Ishikawa (cell line): ENCODE measurements at regions not wholly inside any gene's neighbourhood (a gene's known extent, or its start where the extent isn't known, plus 50 kb on each side); places are given as distances from the start of the nearest gene placed in this dataset.

Experiments
- CEBPB ChIP-seq: IDR thresholded peaks from 2 replicates; pipeline ENCODE4 v1.6.1; 2012
- CREB1 ChIP-seq: IDR thresholded peaks from 2 replicates; pipeline ENCODE4 v1.6.1; 2012; ENCODE audit warnings: low read depth
- EGR1 ChIP-seq: IDR thresholded peaks from 2 replicates; pipeline ENCODE4 v1.6.1; 2012
- EP300 ChIP-seq: IDR thresholded peaks from 2 replicates; pipeline ENCODE4 v1.6.1; 2012; ENCODE audit warnings: borderline replicate concordance
- FOXM1 ChIP-seq: IDR thresholded peaks from 2 replicates; pipeline ENCODE4 v1.6.1; 2012; ENCODE audit warnings: low read depth, borderline replicate concordance
- MAX ChIP-seq: IDR thresholded peaks from 2 replicates; pipeline ENCODE4 v1.6.1; 2012
- NFIC ChIP-seq: IDR thresholded peaks from 2 replicates; pipeline ENCODE4 v1.6.1; 2012
- RAD21 ChIP-seq: IDR thresholded peaks from 2 replicates; pipeline ENCODE4 v1.6.1; 2012; ENCODE audit warnings: low read depth
- TAF1 ChIP-seq: IDR thresholded peaks from 2 replicates; pipeline ENCODE4 v1.6.1; 2012; ENCODE audit warnings: low read depth, mild to moderate bottlenecking
- TCF12 ChIP-seq: IDR thresholded peaks from 2 replicates; pipeline ENCODE4 v1.6.1; 2012; ENCODE audit warnings: low read depth
- TEAD4 ChIP-seq: IDR thresholded peaks from 2 replicates; pipeline ENCODE4 v1.6.1; 2012
- USF1 ChIP-seq: IDR thresholded peaks from 2 replicates; pipeline ENCODE4 v1.6.1; 2012
- YY1 ChIP-seq: IDR thresholded peaks from 2 replicates; pipeline ENCODE4 v1.6.1; 2012; ENCODE audit warnings: low read depth
- ZBTB7A ChIP-seq: IDR thresholded peaks from 2 replicates; pipeline ENCODE4 v1.6.1; 2012; ENCODE audit warnings: low read depth
- TF ChIP-seq, protein P1 (sequence below): IDR thresholded peaks from 2 replicates; pipeline ENCODE4 v1.6.1; 2012; ENCODE audit warnings: low read depth, mild to moderate bottlenecking

- TF ChIP-seq YY1 (no peak), TEAD4 (no peak), TCF12 (no peak), TAF1 (no peak), CREB1 (no peak), USF1 (no peak), NFIC (no peak), FOXM1 (no peak), MAX (peak; percentile 47; the same call in 1 of the 2 replicates), EP300 (no peak), CEBPB (no peak), ZBTB7A (no peak), RAD21 (0 out of 2 replicates have a peak, but pooled peaks have one; percentile 8)
- TF ChIP-seq, protein P1, sequence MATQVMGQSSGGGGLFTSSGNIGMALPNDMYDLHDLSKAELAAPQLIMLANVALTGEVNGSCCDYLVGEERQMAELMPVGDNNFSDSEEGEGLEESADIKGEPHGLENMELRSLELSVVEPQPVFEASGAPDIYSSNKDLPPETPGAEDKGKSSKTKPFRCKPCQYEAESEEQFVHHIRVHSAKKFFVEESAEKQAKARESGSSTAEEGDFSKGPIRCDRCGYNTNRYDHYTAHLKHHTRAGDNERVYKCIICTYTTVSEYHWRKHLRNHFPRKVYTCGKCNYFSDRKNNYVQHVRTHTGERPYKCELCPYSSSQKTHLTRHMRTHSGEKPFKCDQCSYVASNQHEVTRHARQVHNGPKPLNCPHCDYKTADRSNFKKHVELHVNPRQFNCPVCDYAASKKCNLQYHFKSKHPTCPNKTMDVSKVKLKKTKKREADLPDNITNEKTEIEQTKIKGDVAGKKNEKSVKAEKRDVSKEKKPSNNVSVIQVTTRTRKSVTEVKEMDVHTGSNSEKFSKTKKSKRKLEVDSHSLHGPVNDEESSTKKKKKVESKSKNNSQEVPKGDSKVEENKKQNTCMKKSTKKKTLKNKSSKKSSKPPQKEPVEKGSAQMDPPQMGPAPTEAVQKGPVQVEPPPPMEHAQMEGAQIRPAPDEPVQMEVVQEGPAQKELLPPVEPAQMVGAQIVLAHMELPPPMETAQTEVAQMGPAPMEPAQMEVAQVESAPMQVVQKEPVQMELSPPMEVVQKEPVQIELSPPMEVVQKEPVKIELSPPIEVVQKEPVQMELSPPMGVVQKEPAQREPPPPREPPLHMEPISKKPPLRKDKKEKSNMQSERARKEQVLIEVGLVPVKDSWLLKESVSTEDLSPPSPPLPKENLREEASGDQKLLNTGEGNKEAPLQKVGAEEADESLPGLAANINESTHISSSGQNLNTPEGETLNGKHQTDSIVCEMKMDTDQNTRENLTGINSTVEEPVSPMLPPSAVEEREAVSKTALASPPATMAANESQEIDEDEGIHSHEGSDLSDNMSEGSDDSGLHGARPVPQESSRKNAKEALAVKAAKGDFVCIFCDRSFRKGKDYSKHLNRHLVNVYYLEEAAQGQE, result peak; percentile 94
Measured at GRCh38 chr2:136582628-136583205, 182.6 kb upstream of the THSD7B start.

DNA sequence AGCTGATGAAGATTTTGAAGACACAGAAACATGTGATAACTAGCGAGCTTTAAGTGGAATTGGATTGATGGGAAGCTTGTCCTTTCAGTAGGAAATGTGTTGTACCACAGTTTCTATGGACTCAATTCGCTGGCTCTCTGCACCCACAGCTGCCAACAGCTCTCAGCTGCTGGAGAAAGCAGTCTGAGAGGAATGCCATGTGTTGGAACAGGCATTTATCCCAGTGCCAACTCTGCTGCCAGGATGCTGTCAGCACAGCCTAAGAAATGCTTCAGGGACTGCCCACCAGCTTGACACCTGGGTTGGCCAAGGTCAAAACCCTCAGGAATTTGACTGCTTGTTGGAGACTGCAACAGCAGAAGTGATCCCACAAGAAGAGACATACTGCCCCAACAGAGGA lies 193.0 kb upstream of the THSD7B start:
- no peak for TF ChIP-seq TCF12
- TF ChIP-seq FOXM1, result no peak
- TF ChIP-seq USF1, result no peak
- no peak for TF ChIP-seq RAD21
- TF ChIP-seq MAX, result no peak
- no peak for TF ChIP-seq TEAD4
- no peak for TF ChIP-seq YY1
- TF ChIP-seq, protein P1, result no peak
- TF ChIP-seq ZBTB7A, result no peak
- no peak for TF ChIP-seq EP300
- TF ChIP-seq NFIC, result no peak
- no peak for TF ChIP-seq EGR1
- TF ChIP-seq TAF1, result no peak
- TF ChIP-seq CEBPB, result no peak
- no peak for TF ChIP-seq CREB1

DNA sequence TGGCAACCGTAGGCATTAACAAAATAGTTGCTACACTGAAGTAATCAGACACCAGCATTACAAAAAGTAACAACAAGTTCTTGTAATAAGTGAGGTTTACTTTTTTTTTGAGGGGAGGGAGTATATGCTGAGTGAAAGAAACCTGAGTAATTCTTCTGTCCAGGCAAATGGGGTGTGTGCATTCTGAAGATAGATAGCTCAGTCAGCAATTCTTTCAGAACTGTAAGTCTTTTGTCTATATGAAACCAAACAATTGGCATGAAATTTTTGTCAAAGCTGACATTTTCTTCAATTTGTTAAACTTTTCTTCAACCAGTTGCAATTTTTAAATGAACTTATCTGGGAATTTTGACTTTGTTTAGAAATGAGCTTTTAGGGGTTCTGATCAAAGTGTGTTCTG lies 208.1 kb upstream of the THSD7B start:
- TF ChIP-seq TCF12 (no peak), FOXM1 (no peak), CEBPB (no peak), EP300 (no peak), MAX (no peak), TEAD4 (no peak), YY1 (no peak), TAF1 (no peak)
- TF ChIP-seq, protein P1, result no peak

DNA sequence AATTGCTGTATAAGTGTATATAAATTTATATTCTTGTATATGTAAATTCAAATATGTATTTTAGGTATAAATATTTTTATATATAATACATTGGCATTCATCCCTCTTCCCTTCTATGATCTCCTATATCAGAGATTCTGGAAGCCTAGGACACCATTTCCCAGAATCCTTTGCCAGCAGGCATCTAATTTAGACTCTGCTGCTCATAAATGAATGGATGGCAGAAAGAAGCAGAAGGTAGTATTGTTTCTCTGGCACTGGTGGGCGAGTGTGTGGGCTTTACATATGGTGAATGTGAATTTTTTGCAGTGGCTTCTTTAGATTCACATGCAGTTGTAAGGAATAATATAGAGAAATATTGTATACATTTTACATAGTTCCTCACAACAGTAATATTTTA lies 215.2 kb upstream of the THSD7B start:
- TF ChIP-seq, protein P1, result no peak
- TF ChIP-seq YY1 (no peak), TAF1 (no peak), TEAD4 (no peak), USF1 (no peak), ZBTB7A (no peak), EP300 (no peak), FOXM1 (no peak)
